ENCODE measurements at regions not wholly inside any gene's neighbourhood (a gene's known extent, or its start where the extent isn't known, plus 50 kb on each side); places are given as distances from the start of the nearest gene placed in this dataset.

GRCh38 chr5:6877986-6878828 lies 165.0 kb downstream of the TENT4A start:
- H3K36me3 Mint-ChIP-seq (ENCODE audit: low read depth): no peaks in the 10 kb centered on the region
- no peak overlapping the region for H3K27ac Mint-ChIP-seq
- no peaks in the 10 kb centered on the region for H3K9me3 Mint-ChIP-seq (ENCODE audit: low read depth)
- intact Hi-C loops (cut with DNase I, micrococcal nuclease): no loop called here
- DNase-seq: no peak
- ChIA-PET POLR2A (no interaction called here), CTCF (no interaction called here)
- no peaks in the 10 kb centered on the region for H3K4me1 Mint-ChIP-seq
- no peak overlapping the region for H3K4me3 Mint-ChIP-seq
- ATAC-seq: no peak
- peaks cover 8% of the 10 kb centered on the region for H3K27me3 Mint-ChIP-seq

- CTCF ChIA-PET: no interaction called here
Measured at GRCh38 chr5:6885581-6885980, 172.3 kb downstream of the TENT4A start.

GRCh38 chr5:6886866-6887265 lies 173.6 kb downstream of the TENT4A start:
- ATAC-seq: no peak
- CTCF ChIA-PET: no interaction called here
- no peaks in the 10 kb centered on the region for H3K27me3 Mint-ChIP-seq
- no peak overlapping the region for H3K4me3 Mint-ChIP-seq
- DNase-seq: no peak
- intact Hi-C loops (cut with DNase I, micrococcal nuclease): no loop called here
- POLR2A ChIA-PET: no interaction called here
- no peak overlapping the region for H3K27ac Mint-ChIP-seq
- H3K4me1 Mint-ChIP-seq: no peaks in the 10 kb centered on the region
- H3K9me3 Mint-ChIP-seq (ENCODE audit: low read depth): peaks cover 28% of the 10 kb centered on the region
- no peaks in the 10 kb centered on the region for H3K36me3 Mint-ChIP-seq (ENCODE audit: low read depth)

More at GRCh38 chr5:6885581-6885980, 172.3 kb downstream of the TENT4A start:
- Mint-ChIP-seq H3K36me3 (ENCODE audit: low read depth) (no peaks in the 10 kb centered on the region), H3K9me3 (ENCODE audit: low read depth) (peaks cover 28% of the 10 kb centered on the region), H3K4me1 (no peaks in the 10 kb centered on the region), H3K27ac (no peak overlapping the region), H3K4me3 (no peak overlapping the region), H3K27me3 (no peaks in the 10 kb centered on the region)
- ATAC-seq: no peak
- intact Hi-C loops (cut with DNase I, micrococcal nuclease): no loop called here
- no peak for DNase-seq
- POLR2A ChIA-PET: no interaction called here

- no peak for ATAC-seq
- Mint-ChIP-seq H3K27me3 (no peaks in the 10 kb centered on the region), H3K4me3 (no peak overlapping the region), H3K27ac (no peak overlapping the region), H3K9me3 (ENCODE audit: low read depth) (peaks cover 28% of the 10 kb centered on the region), H3K4me1 (no peaks in the 10 kb centered on the region), H3K36me3 (ENCODE audit: low read depth) (no peaks in the 10 kb centered on the region)
- intact Hi-C loops (cut with DNase I, micrococcal nuclease): no loop called here
- CTCF ChIA-PET: no interaction called here
- no peak for DNase-seq
- POLR2A ChIA-PET: no interaction called here
Measured at GRCh38 chr5:6889030-6889429, 175.8 kb downstream of the TENT4A start.

GRCh38 chr5:6899221-6899620 lies 186.0 kb downstream of the TENT4A start:
- Mint-ChIP-seq H3K4me1 (no peaks in the 10 kb centered on the region), H3K27ac (no peak overlapping the region), H3K4me3 (no peak overlapping the region), H3K36me3 (ENCODE audit: low read depth) (no peaks in the 10 kb centered on the region), H3K9me3 (ENCODE audit: low read depth) (no peaks in the 10 kb centered on the region), H3K27me3 (no peaks in the 10 kb centered on the region)
- intact Hi-C loops (cut with DNase I, micrococcal nuclease): no loop called here
- ChIA-PET CTCF (no interaction called here), POLR2A (no interaction called here)
- DNase-seq (no peak), ATAC-seq (no peak)

GRCh38 chr5:6900247-6901227 lies 187.3 kb downstream of the TENT4A start:
- DNase-seq (no peak), ATAC-seq (no peak)
- intact Hi-C loops (cut with DNase I, micrococcal nuclease): no loop called here
- Mint-ChIP-seq H3K4me1 (no peaks in the 10 kb centered on the region), H3K9me3 (ENCODE audit: low read depth) (no peaks in the 10 kb centered on the region), H3K36me3 (ENCODE audit: low read depth) (no peaks in the 10 kb centered on the region), H3K27me3 (no peaks in the 10 kb centered on the region), H3K27ac (no peak overlapping the region), H3K4me3 (no peak overlapping the region)
- ChIA-PET POLR2A (no interaction called here), CTCF (interaction anchor here (0.6 to 1.3 kb wide), 2 partner anchors 13 to 49 kb away, joined by 3 read pairs; no protein-coding TSS in a partner anchor)

- intact Hi-C loops (cut with DNase I, micrococcal nuclease): no loop called here
- POLR2A ChIA-PET: no interaction called here
- no peak for ATAC-seq
- CTCF ChIA-PET: no interaction called here
- Mint-ChIP-seq H3K36me3 (ENCODE audit: low read depth) (no peaks in the 10 kb centered on the region), H3K4me1 (no peaks in the 10 kb centered on the region), H3K9me3 (ENCODE audit: low read depth) (no peaks in the 10 kb centered on the region), H3K27ac (no peak overlapping the region), H3K27me3 (peaks cover 1% of the 10 kb centered on the region), H3K4me3 (no peak overlapping the region)
- no peak for DNase-seq
Measured at GRCh38 chr5:6902094-6902493, 188.9 kb downstream of the TENT4A start.

- Mint-ChIP-seq H3K27me3 (peaks cover 3% of the 10 kb centered on the region), H3K9me3 (ENCODE audit: low read depth) (no peaks in the 10 kb centered on the region), H3K36me3 (ENCODE audit: low read depth) (no peaks in the 10 kb centered on the region), H3K27ac (no peak overlapping the region), H3K4me1 (no peaks in the 10 kb centered on the region), H3K4me3 (no peak overlapping the region)
- intact Hi-C loops (cut with DNase I, micrococcal nuclease): no loop called here
- ATAC-seq (no peak), DNase-seq (no peak)
- CTCF ChIA-PET: no interaction called here
- POLR2A ChIA-PET: no interaction called here
Measured at GRCh38 chr5:6902597-6902996, 189.4 kb downstream of the TENT4A start.

- peaks cover 3% of the 10 kb centered on the region for H3K27me3 Mint-ChIP-seq
- DNase-seq: no peak
- intact Hi-C loops (cut with DNase I, micrococcal nuclease): no loop called here
- ChIA-PET POLR2A (no interaction called here), CTCF (interaction anchor here (0.6 kb wide), 1 partner anchor 22 kb away, joined by 3 read pairs; no protein-coding TSS in a partner anchor)
- no peaks in the 10 kb centered on the region for H3K4me1 Mint-ChIP-seq
- H3K36me3 Mint-ChIP-seq (ENCODE audit: low read depth): no peaks in the 10 kb centered on the region
- no peak overlapping the region for H3K27ac Mint-ChIP-seq
- H3K9me3 Mint-ChIP-seq (ENCODE audit: low read depth): no peaks in the 10 kb centered on the region
- ATAC-seq: no peak
- no peak overlapping the region for H3K4me3 Mint-ChIP-seq
Measured at GRCh38 chr5:6903934-6904333, 190.7 kb downstream of the TENT4A start.

- Mint-ChIP-seq H3K36me3 (ENCODE audit: low read depth) (no peaks in the 10 kb centered on the region), H3K9me3 (ENCODE audit: low read depth) (no peaks in the 10 kb centered on the region), H3K27me3 (peaks cover 3% of the 10 kb centered on the region), H3K4me1 (no peaks in the 10 kb centered on the region), H3K27ac (no peak overlapping the region), H3K4me3 (no peak overlapping the region)
- ATAC-seq (no peak), DNase-seq (no peak)
- intact Hi-C loops (cut with DNase I, micrococcal nuclease): no loop called here
- ChIA-PET CTCF (interaction anchor here (0.6 kb wide), 1 partner anchor 21 kb away, joined by 3 read pairs; no protein-coding TSS in a partner anchor), POLR2A (no interaction called here)
Measured at GRCh38 chr5:6904860-6905259, 191.6 kb downstream of the TENT4A start.

GRCh38 chr5:6905423-6905822 lies 192.2 kb downstream of the TENT4A start:
- Mint-ChIP-seq H3K4me3 (no peak overlapping the region), H3K9me3 (ENCODE audit: low read depth) (no peaks in the 10 kb centered on the region), H3K27me3 (peaks cover 3% of the 10 kb centered on the region), H3K27ac (no peak overlapping the region), H3K4me1 (no peaks in the 10 kb centered on the region), H3K36me3 (ENCODE audit: low read depth) (no peaks in the 10 kb centered on the region)
- intact Hi-C loops (cut with DNase I, micrococcal nuclease): no loop called here
- ChIA-PET CTCF (interaction anchor here (0.6 kb wide), 1 partner anchor 15 kb away, joined by 3 read pairs; no protein-coding TSS in a partner anchor), POLR2A (no interaction called here)
- no peak for ATAC-seq
- no peak for DNase-seq

GRCh38 chr5:6905883-6906282 lies 192.7 kb downstream of the TENT4A start:
- H3K27me3 Mint-ChIP-seq: peaks cover 3% of the 10 kb centered on the region
- CTCF ChIA-PET: interaction anchor here (0.6 kb wide), 1 partner anchor 15 kb away, joined by 3 read pairs; no protein-coding TSS in a partner anchor

More at GRCh38 chr5:6905883-6906282, 192.7 kb downstream of the TENT4A start:
- DNase-seq (no peak), ATAC-seq (no peak)
- no peaks in the 10 kb centered on the region for H3K36me3 Mint-ChIP-seq (ENCODE audit: low read depth)
- H3K4me3 Mint-ChIP-seq: no peak overlapping the region
- intact Hi-C loops (cut with DNase I, micrococcal nuclease): no loop called here
- H3K9me3 Mint-ChIP-seq (ENCODE audit: low read depth): no peaks in the 10 kb centered on the region
- no peaks in the 10 kb centered on the region for H3K4me1 Mint-ChIP-seq
- POLR2A ChIA-PET: no interaction called here
- H3K27ac Mint-ChIP-seq: no peak overlapping the region

All from activated CD4-positive, alpha-beta T cell treated with anti-CD3 and anti-CD28 coated beads for 36 hours (primary cell).